ENCODE measurements at regions not wholly inside any gene's neighbourhood (a gene's known extent, or its start where the extent isn't known, plus 50 kb on each side); places are given as distances from the start of the nearest gene placed in this dataset.

DNA sequence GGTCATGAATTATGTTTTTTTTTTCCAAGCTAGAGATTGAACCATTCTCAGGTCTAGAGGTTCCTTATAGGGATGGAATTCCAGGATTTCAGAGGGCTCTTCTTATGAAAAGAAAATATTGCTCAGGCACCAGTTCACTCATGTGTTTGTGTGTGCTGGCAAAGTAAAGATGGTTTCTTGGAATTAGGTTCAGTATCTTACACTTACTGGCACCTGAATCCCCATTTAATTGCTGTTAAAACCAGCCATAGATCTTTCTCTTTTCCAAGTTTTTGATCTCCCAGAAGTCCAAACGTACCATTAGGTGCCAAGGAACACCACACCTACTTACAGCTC lies 508.4 kb downstream of the CDH26 start:
- Histone ChIP-seq H3K27me3 (ENCODE audit: insufficient read depth, poor library complexity, severe bottlenecking) (peaks cover 8% of the 10 kb centered on the region), H3K27ac (replicated peaks) (no peak overlapping the region), H3K4me3 (replicated peaks; ENCODE audit: insufficient read depth, low read length) (no peak overlapping the region)
- TF ChIP-seq, protein P1, sequence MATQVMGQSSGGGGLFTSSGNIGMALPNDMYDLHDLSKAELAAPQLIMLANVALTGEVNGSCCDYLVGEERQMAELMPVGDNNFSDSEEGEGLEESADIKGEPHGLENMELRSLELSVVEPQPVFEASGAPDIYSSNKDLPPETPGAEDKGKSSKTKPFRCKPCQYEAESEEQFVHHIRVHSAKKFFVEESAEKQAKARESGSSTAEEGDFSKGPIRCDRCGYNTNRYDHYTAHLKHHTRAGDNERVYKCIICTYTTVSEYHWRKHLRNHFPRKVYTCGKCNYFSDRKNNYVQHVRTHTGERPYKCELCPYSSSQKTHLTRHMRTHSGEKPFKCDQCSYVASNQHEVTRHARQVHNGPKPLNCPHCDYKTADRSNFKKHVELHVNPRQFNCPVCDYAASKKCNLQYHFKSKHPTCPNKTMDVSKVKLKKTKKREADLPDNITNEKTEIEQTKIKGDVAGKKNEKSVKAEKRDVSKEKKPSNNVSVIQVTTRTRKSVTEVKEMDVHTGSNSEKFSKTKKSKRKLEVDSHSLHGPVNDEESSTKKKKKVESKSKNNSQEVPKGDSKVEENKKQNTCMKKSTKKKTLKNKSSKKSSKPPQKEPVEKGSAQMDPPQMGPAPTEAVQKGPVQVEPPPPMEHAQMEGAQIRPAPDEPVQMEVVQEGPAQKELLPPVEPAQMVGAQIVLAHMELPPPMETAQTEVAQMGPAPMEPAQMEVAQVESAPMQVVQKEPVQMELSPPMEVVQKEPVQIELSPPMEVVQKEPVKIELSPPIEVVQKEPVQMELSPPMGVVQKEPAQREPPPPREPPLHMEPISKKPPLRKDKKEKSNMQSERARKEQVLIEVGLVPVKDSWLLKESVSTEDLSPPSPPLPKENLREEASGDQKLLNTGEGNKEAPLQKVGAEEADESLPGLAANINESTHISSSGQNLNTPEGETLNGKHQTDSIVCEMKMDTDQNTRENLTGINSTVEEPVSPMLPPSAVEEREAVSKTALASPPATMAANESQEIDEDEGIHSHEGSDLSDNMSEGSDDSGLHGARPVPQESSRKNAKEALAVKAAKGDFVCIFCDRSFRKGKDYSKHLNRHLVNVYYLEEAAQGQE (IDR thresholded peaks at IDR 0.05; ENCODE audit: insufficient replicate concordance, low read depth): no peak
- TF ChIP-seq POLR2AphosphoS5 (IDR thresholded peaks at IDR 0.05; ENCODE audit: low read depth) (no peak), CTCF (IDR thresholded peaks at IDR 0.05; ENCODE audit: insufficient read depth, low read length) (no peak), GABPA (IDR thresholded peaks at IDR 0.05; ENCODE audit: low read depth) (no peak), SPI1 (IDR thresholded peaks at IDR 0.05; ENCODE audit: borderline replicate concordance, low read depth) (no peak)
- DNase-seq (ENCODE audit: low read depth in 1 of 2, low spot score in 1 of 2): no peak

DNA sequence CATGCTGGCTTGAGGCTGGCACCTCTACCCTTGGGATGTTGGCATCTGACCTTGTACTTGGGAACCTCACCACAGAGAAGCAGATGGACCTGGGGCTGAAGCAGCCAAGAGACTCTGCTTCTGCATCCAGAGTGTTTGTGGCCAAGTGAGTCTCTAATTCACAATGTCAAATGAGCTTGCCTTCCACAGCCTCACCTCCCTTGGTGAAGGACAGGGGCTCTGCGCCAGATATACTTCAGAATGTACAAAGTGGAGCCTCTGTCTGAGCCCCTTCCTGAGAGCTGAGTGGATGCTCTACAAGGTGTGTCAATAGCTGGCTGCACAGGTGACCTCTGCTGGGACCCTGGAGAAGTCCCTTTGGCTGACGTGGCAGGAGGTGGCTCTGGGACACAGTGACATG lies 508.9 kb downstream of the CDH26 start:
- H3K27ac ChIP-seq (replicated peaks): no peak overlapping the region
- no peak for DNase-seq (ENCODE audit: low read depth in 1 of 2, low spot score in 1 of 2)
- no peak overlapping the region for H3K4me3 ChIP-seq (replicated peaks; ENCODE audit: insufficient read depth, low read length)
- TF ChIP-seq GABPA (IDR thresholded peaks at IDR 0.05; ENCODE audit: low read depth) (no peak), SPI1 (IDR thresholded peaks at IDR 0.05; ENCODE audit: borderline replicate concordance, low read depth) (no peak), POLR2AphosphoS5 (IDR thresholded peaks at IDR 0.05; ENCODE audit: low read depth) (no peak), CTCF (IDR thresholded peaks at IDR 0.05; ENCODE audit: insufficient read depth, low read length) (no peak)
- TF ChIP-seq, protein P1 (IDR thresholded peaks at IDR 0.05; ENCODE audit: insufficient replicate concordance, low read depth): no peak
- H3K27me3 ChIP-seq (ENCODE audit: insufficient read depth, poor library complexity, severe bottlenecking): peaks cover 8% of the 10 kb centered on the region

DNA sequence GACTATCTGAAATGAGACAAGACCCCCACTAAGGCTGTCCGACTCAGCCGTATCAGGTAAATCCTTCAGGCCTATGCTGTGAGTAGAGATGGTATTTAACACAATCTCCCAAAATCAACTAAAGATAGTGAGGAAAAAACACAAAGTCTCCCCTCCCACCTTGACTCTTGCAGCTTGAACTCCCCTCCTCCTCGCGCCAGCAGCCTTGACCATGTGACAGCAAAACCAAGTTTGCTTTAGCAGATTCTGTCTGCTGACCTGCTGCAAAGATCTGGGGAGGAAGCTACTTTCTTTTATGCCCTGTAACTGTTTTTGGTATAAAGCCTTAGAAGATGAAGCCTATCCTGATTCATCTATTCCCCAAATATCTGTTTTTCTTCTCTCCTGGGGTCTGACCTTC lies 509.5 kb downstream of the CDH26 start:
- TF ChIP-seq SPI1 (IDR thresholded peaks at IDR 0.05; ENCODE audit: borderline replicate concordance, low read depth) (no peak), POLR2AphosphoS5 (IDR thresholded peaks at IDR 0.05; ENCODE audit: low read depth) (no peak), GABPA (IDR thresholded peaks at IDR 0.05; ENCODE audit: low read depth) (no peak), CTCF (IDR thresholded peaks at IDR 0.05; ENCODE audit: insufficient read depth, low read length) (no peak)
- TF ChIP-seq, protein P1 (IDR thresholded peaks at IDR 0.05; ENCODE audit: insufficient replicate concordance, low read depth): no peak
- peaks cover 8% of the 10 kb centered on the region for H3K27me3 ChIP-seq (ENCODE audit: insufficient read depth, poor library complexity, severe bottlenecking)
- no peak for DNase-seq (ENCODE audit: low read depth in 1 of 2, low spot score in 1 of 2)
- H3K27ac ChIP-seq (replicated peaks): no peak overlapping the region
- H3K4me3 ChIP-seq (replicated peaks; ENCODE audit: insufficient read depth, low read length): no peak overlapping the region

All from HL-60 (cell line).